SKM-1 treated with dmso at 0.1 percent for 144 hours (cell line): ENCODE measurements at regions not wholly inside any gene's neighbourhood (a gene's known extent, or its start where the extent isn't known, plus 50 kb on each side); places are given as distances from the start of the nearest gene placed in this dataset.
"Not testable (repeated sequence)": the region's sequence is repeated elsewhere in the genome, so short reads cannot be mapped to it uniquely, and the experiment has no call there.

Experiments used
- DNase-seq: peaks from one replicate; lab custom pipeline; 2025; ENCODE audit not compliant: unreplicated experiment; lab: John Stamatoyannopoulos, UW

DNA sequence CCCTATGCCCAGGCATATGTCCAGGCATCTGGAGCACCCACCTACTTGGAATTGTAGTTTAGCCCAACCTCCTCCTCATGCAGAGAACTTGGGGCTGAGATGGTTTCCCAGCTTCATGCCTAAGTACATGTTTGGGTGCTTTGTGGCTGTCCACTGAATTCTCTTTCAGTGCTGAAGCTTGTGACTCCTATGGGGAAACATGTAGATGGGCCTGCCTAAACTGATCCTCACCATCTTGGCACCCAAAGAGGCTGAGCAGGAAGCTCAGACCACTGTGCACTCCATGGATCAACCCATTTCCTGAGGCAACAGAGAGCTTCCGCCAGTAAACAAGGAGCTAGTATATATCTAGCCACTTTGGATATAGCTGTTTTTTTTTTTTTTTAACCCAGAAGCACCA lies 2733.7 kb downstream of the PCDH7 start:
- no peak for DNase-seq

DNA sequence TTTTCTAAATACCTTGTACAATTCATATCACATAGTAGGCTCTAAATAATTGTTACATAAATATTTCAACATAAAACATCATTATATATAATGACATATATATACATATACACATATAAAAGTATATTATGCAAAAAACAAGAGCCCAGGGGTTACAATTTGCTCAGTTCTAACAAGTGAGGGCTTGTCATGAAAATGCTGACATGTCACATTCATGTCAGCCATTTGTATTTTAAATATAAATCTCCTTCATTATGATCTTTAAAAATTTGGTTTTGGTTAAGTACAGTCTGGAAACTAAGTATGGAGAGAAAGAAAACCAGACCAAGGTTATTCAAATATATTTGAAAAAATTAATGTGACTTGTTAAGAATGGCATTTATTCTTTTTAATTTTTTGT lies 2745.4 kb downstream of the PCDH7 start:
- DNase-seq, result no peak

DNA sequence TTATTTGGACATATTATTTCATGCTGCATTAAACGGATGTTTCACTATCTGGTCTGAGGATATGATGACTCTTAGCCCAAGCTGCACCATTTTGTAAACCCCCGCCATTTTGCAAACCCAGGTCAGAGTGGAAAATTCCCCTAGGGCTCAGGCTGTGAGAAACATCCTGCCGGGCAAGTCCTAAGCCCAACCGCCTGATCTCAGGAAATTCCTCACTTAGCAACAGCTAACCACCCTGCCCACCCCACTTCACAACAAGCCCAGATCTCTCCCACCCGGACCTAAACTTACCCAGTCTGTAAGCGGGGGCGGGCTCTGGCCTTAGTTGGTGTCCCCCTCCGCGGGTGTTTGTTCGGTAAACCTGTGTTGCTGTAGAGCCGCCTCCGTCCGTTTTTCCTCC lies 2747.1 kb downstream of the PCDH7 start:
- DNase-seq, result no peak

DNA sequence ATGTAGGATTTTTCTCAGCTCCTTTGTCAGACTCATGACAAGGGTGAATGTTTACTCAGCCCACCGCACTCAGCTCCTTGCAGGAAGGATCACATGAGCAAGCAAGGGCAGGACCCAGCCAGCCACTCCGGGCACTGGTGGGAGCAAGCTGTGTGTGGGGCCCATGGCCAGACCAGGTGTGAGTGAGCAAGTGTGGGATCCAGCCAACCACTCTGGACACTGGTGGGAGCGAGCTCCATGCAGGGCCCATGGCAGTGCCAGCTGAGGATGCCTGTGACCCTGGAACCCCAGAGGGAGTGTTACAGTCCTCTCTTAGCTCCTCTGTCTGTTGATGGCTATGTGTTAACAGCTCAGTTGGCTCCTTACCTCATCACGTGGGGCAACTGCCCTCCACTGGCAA lies 2750.6 kb downstream of the PCDH7 start:
- DNase-seq, result no peak

DNA sequence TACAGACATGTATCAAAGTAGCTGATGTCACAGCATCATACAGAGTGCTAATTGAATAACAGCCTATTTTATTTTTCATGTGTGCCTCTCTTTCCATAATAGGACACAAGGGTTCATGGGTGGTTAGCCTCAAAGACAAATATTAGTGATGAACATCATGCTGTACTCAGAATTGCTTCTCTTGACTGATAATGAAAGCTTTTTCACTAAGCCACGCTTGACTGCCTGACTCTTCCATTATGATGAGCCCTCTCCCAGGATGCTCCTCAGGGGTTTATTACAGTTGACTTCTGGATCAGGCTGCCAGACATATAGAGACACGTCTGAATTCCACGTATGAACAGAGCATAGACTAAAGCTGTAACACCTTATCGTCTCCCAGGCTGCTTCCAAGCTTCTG lies 2757.5 kb downstream of the PCDH7 start:
- no peak for DNase-seq

DNA sequence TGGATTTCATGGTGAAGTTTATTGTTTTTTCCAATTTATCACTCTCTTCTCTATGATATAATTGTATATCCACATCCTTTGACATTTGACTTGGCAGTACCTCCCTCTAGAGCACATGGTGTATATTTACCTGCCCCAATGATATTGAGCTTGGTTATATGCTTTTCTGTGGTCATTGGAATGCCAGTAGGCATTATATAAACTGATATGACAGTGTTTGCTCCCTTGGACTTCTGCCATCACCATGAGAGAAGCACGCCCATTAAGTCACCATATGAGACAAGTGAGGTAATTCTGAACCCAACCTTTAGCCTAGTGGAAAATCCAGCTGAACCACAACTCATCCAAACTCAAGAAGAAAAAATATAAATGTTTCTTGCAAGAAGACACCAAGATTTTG lies 2761.5 kb downstream of the ARAP2 start:
- no peak for DNase-seq

DNA sequence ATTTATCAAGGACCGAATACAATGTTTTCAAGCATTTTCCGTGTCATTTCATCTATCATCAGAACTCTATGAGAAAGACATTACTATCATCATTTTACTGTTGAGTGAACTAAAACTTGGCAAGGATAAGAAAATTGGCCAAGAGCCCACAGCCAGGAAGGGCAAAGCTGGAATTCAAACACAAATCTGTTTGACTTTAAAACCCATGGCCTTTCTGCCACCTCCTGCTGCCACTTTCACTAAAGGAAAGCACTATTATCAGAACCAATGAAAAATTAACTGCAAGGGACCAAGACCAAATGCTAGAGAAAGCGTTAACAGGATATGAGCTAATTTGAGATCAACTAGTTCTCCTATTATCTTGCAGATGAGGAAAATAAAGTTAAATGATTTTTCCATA lies 2759.2 kb downstream of the ARAP2 start:
- no peak for DNase-seq

DNA sequence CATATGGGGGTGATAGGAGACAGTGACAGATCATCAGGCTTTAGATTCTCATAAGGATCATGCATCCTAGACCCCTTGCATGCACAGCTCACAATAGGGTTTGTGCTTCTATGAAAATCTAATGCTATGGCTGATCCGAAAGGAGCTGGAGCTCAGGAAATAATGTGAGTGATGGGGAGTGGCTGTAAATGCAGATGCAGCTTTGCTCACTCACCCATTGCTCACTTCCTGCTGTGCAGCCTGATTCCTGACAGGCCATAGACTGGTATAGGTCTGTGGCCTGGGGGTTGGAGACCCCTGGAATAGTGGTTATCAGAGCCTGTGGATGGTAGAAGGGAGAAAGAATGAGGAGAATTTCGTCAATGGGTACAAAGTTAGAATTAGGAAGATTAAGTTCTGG lies 2751.1 kb downstream of the ARAP2 start:
- no peak for DNase-seq

DNA sequence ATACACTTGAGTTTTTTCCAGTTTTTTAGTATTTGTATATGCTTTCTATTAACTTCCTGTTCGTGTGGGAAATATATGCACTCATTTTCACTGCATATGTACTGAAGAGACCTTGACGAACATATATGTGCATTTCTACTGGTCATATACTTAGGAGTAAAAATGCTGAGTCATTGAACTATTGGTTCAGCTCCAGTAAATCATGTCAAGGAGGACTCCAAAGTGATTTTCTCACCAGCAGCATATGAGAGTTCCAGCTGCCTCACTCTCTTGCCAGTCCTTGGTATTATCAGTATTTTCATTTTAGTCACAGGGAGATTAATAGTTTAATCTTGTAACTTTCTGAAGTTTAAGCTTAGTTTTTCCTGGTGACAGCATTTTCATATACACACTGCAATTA lies 2750.2 kb downstream of the ARAP2 start:
- no peak for DNase-seq

DNA sequence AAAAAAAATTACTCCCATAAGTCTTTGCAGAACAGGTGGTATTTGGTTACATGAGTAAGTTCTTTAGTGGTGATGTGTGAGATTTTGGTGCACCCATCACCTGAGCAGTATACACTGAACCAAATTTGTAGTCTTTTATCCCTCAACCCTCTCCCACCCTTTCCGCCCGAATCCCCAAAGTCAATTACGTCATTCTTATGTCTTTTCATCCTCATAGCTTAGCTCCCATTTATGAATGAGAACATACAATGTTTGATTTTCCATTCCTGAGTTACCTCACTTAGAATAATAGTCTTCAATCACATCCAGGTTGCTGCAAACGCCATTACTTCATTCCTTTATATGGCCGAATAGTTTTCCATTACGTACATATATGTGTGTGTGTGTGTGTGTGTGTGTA lies 2742.7 kb downstream of the ARAP2 start:
- not testable (repeated sequence) for DNase-seq

DNA sequence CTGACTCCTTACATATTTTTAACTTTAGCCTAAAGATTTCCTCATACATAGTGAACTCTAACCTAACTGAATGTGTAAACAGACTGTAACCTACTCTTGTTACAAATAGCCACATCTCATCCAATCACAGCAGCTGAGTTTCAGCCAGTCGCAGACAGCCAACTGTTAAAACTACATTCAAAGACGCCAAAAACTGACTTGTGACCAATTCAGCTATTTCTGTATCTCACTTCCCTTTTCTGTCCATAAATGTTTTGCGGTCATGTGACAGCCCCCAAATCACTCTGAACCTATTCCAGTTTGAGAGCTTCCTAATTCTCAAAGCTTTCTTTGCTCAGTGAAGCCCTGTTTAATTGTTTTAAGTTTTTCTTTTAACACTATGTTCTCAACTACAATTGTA lies 2731.9 kb downstream of the ARAP2 start:
- DNase-seq, result peak; percentile 49

DNA sequence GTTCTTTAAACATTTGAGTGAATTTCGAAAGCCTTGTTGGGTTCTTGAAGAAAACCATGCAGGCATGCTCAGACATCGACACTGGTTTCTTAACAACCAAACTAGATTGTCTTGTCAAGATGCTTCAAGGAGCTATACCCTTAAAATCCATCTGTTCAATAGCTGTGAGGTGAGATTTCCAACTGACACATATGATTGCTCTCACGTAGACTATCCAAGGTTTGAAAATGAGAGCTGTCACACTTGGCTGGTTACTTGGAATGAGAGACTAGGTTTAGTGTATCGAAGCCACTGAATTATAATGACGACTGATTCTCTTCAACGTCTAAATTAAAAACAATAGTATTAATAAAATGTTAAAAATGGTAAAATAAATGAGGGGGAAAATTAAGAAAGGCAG lies 2725.5 kb downstream of the ARAP2 start:
- no peak for DNase-seq

DNA sequence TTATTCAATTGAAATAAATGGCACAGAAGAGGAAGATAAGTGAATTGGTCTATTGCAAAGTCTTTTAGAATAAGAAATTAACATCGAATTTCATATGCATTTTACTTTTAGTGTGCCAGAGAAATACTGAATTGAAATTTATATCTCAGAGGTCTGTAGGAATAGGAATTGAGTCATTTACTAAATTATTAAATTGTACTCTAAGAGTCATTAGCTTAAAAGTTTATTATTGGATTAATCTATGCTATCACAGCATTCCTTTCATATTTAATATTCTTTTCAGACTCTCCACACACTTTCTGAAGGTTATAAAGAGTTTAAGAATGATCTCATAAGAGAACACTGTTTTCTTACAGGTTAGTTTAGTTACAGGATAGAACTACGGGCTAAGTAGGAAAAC lies 2711.5 kb downstream of the ARAP2 start:
- no peak for DNase-seq

DNA sequence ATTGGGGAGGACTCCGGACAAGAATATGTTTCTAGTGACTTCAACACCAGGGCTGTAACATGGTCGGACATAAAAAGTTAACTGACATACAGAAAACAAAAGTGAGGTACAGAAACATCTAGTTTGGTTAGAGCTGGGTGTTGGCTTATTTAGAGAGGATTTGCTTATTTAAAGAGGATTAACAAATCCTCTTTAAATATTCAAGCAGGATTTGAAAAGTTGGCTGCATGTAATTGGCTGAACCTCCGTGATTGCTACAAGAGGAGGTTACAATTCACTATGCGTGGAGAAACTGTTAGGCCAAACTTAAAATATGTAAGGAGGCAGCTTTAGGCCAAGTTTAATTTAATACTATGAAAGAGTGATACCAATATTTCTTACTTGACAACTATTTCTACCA lies 2707.4 kb downstream of the ARAP2 start:
- DNase-seq, result no peak

DNA sequence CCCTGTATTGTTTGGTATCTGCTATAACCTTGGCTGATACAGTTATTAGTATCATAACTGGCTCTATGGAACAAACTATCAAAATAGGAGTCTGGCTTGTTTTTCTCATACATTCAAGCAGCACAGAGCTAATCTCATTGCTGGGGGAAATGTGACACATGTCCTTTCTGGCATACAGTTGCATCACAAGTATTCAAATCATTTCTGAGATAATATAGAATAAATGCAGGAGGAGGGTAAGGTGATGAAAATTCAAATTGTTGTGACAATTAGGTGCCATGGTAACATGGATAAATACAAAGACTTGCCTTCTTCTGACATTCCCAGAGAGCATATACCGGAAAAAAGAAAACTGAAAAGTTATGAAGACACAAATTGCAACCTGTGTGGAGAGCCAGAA lies 2706.8 kb downstream of the ARAP2 start:
- DNase-seq, result no peak

DNA sequence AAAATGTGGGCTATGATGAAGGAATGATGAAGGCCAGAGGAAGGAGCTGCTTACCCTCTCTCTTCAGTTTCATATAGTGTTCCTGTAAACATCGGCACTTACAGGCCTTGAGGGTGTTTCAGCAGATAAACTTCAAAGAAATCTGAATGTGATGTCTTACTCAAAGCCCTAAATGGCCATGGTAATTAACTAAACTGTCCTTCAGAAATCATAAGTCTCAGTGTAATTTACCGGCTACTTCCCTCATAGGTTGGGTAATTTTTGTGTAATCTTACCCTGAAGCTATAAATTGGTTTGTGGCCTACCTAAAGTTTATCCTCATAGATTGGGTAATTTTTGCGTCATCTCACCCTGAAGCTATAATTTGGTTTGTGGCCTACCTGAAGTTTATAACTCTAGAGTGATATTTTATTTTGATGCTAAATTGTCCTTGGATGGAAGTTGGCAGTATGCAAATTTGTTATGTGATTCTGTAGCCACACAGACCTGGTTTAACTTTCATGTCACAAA lies 2700.3 kb downstream of the ARAP2 start:
- peak; percentile 51 for DNase-seq

DNA sequence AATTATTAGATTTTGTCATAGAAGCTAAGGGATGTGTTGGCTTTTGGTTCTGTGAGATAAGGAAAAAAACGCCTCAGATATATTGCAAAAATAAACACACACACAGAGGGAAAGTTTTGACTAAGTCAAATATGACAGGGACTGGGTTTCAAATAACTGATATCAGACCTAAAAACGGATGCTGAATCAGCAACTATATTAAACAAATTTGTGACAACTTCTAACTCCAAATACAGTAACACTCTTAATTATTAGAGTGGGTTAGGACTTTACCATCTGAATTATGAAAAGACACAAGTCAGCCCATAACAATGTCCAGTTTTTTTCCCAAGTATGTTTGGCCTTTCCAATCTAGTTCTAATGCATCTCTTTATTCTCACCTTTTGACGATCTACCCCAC lies 2693.1 kb downstream of the ARAP2 start:
- DNase-seq, result no peak

DNA sequence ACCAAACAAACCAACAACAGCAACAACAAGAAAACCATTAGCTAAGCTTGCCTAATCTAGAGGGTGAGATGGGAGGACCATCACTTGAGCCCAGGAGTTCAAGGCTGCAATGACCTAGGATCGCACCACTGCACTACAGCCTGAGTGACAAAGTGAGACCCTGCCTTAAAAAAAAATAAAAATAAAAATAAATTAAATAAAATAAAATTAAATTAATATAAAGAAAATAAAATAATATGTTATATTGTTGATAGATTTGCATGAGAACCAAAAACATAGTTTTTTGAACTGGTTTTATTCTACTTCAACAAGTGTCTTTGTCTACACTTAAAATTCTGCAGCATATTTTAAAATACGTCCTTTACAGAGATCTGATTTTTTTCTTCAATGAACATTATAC lies 2683.1 kb downstream of the ARAP2 start:
- DNase-seq, result no peak

DNA sequence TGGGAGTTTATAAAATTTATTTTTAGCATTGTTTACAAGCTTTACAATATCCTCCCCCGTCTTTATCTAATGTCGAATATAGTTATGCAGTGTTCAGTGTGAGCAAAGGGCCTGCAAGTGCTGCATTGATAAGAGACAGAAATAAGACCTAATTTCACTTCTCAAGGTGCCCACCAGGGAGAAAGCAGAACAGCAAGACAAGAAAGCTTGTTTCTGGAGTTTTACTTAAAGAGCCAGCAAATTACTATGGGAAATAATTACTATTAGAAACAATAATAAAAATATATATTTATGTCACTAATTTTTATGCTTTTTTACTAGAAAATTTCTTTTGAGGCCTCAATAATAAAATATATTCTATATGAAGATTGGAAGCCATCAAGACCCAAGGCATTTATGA lies 2677.7 kb downstream of the ARAP2 start:
- no peak for DNase-seq

DNA sequence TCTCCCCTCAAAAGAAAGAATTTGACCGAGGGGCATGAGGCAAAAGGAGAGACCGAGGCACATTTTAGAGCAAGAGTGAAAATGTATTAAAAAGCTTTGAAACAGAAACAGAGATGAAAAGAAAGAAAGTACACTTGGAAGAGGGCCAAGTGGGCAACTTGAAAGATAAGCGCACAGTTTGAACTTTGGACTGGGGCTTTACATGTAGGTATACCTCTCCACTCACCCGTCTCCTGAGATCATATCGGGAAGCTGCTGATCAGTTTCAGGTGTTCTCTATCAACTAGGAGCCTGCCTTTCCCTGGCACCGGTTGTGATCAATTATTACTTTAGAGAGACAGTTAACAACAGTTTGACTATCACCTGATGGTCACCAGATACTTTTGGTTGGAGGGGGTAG lies 2666.5 kb downstream of the ARAP2 start:
- DNase-seq, result no peak

DNA sequence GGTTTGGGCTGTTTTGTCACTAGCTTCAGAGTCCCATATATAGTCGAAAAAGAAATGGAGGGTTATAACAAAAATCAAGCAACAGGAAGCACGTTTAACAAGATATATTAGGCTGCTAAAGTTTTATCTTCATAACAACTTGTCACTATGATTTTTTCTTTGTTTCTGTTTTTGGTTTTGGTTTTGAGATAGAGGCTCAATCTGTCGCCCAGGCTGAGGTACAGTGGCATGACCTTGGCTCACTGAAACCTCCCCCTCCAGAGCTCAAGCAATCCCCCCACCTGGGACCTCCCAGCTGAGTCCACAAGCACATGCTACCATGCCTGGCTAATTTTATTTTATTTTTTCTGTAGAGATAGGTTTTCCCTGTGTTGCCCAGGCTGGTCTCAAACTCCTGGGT lies 2664.4 kb downstream of the ARAP2 start:
- no peak for DNase-seq

DNA sequence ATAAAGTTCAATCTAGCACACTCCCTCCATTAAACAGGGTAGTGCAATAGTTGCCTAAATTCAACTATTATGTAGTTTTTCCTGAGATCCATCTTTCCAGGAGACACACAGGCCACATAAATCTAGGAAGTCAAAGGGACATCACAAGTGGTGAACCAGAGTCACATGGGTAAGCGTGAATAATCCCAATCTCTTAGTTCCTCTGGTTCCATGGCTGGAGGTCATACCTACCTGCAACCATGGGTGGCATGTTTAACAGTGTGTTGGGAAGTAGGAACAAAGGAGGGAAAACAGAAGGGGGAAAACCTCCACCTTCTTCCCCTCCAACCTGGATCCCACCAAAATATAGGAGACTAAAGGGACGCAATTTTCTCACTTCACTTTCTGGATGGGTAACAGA lies 2651.6 kb downstream of the ARAP2 start:
- no peak for DNase-seq

DNA sequence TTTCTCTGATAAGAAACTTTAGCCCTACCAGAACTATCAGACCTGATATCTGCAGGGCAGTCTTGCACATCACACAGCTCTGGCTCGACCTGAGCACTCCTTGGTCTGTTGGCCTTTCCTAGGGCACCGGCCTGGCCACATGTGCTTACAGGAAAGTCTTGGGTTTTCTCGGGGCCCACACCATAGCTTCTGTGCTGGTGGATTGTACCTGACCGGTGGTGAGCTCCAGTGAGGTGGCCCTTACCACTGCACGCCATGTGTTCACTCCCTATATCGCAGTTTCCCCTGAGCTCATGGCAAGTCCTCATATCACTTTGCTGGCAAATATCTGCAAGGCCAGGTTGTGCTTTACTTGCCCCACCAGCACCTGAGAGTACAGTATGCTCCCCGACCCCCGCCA lies 2637.4 kb downstream of the ARAP2 start:
- no peak for DNase-seq

DNA sequence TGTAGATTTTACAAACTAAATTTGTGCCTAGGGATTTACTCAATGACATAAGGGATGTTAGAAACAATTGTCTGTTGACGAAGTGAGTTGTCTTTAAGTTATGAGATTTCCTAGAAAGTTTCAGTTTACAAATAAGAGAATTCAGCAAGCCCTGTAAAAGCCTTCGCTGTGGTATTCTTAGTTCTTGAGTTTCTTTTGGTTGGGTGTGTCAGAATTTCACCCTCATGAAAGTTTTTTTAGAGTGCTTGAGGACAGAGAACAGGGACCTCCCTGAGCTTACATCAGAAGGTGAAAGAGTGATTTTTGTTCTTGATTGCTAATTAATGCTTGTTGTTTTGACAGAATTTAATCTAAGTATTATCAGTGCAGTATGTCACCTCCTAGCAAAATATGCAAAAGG lies 2628.2 kb downstream of the ARAP2 start:
- DNase-seq, result no peak
